ENCODE measurements at regions not wholly inside any gene's neighbourhood (a gene's known extent, or its start where the extent isn't known, plus 50 kb on each side); places are given as distances from the start of the nearest gene placed in this dataset.

GRCh38 chr1:34474566-34474965 lies 280.3 kb upstream of the GJB5 start:
- DNase-seq (no peak), ATAC-seq (no peak)
- no peak overlapping the region for H3K4me3 ChIP-seq
- H3K36me3 ChIP-seq: no peaks in the 10 kb centered on the region
- no peaks in the 10 kb centered on the region for H3K4me1 ChIP-seq
- 74 to 78% methylated on average over 4 to 5 of the region's 5 CpGs for WGBS, 2 donors
- intact Hi-C loops (cut with DNase I): no loop called here
- TF ChIP-seq, protein P1, sequence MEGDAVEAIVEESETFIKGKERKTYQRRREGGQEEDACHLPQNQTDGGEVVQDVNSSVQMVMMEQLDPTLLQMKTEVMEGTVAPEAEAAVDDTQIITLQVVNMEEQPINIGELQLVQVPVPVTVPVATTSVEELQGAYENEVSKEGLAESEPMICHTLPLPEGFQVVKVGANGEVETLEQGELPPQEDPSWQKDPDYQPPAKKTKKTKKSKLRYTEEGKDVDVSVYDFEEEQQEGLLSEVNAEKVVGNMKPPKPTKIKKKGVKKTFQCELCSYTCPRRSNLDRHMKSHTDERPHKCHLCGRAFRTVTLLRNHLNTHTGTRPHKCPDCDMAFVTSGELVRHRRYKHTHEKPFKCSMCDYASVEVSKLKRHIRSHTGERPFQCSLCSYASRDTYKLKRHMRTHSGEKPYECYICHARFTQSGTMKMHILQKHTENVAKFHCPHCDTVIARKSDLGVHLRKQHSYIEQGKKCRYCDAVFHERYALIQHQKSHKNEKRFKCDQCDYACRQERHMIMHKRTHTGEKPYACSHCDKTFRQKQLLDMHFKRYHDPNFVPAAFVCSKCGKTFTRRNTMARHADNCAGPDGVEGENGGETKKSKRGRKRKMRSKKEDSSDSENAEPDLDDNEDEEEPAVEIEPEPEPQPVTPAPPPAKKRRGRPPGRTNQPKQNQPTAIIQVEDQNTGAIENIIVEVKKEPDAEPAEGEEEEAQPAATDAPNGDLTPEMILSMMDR (IDR thresholded peaks at IDR 0.05): no peak
- H3K27me3 ChIP-seq: peaks cover 0 to 63% (median 33%) of the 10 kb centered on the region in 7 donors
- H3K27ac ChIP-seq: no peak overlapping the region
- no peaks in the 10 kb centered on the region for H3K9me3 ChIP-seq

DNA sequence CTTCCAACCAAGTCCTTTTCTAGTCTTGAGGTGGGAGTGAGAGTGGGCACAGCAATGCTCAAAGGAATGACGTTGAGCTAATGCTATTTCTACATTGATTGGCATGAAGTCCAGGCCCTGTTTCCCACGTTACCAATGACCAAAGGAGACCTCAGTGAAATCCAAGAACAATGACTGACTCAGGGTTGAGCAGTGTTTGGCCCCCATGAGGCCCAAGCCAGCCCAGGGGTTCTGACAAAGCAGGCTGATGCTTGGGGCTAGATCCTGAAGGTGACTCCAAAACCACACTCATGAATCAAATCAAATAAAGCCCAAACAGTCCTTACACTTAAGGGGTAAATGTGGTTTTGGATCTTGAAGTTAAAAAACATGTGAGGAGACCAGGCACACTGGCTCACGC lies 278.5 kb upstream of the GJB5 start:
- WGBS, 2 donors: 57 to 61% methylated on average over 3 of the region's 3 CpGs
- intact Hi-C loops (cut with DNase I): no loop called here
- ATAC-seq (no peak), DNase-seq (no peak)
- TF ChIP-seq, protein P1 (IDR thresholded peaks at IDR 0.05): no peak
- no peaks in the 10 kb centered on the region for H3K36me3 ChIP-seq
- H3K27me3 ChIP-seq: peaks cover 0 to 56% (median 26%) of the 10 kb centered on the region in 7 donors
- H3K27ac ChIP-seq: no peak overlapping the region
- peaks cover 0 to 7% (median 0%) of the 10 kb centered on the region in 11 donors for H3K9me3 ChIP-seq
- no peaks in the 10 kb centered on the region for H3K4me1 ChIP-seq
- no peak overlapping the region for H3K4me3 ChIP-seq

GRCh38 chr1:34477632-34478141 lies 277.2 kb upstream of the GJB5 start:
- Histone ChIP-seq H3K4me1 (no peaks in the 10 kb centered on the region), H3K4me3 (no peak overlapping the region), H3K27me3 (peaks cover 0 to 49% (median 24%) of the 10 kb centered on the region in 7 donors), H3K9me3 (peaks cover 0 to 7% (median 0%) of the 10 kb centered on the region in 11 donors), H3K27ac (no peak overlapping the region), H3K36me3 (no peaks in the 10 kb centered on the region)
- WGBS, 2 donors: 75 to 81% methylated on average over 2 of the region's 2 CpGs
- DNase-seq (no peak), ATAC-seq (no peak)
- TF ChIP-seq, protein P1 (IDR thresholded peaks at IDR 0.05): no peak
- intact Hi-C loops (cut with DNase I): no loop called here

GRCh38 chr1:34478515-34479076 lies 276.3 kb upstream of the GJB5 start:
- no peak overlapping the region for H3K4me3 ChIP-seq
- ATAC-seq: no peak
- H3K36me3 ChIP-seq: no peaks in the 10 kb centered on the region
- TF ChIP-seq, protein P1 (IDR thresholded peaks at IDR 0.05): no peak
- peaks cover 0 to 7% (median 0%) of the 10 kb centered on the region in 11 donors for H3K9me3 ChIP-seq
- H3K27ac ChIP-seq: no peak overlapping the region
- H3K4me1 ChIP-seq: no peaks in the 10 kb centered on the region
- H3K27me3 ChIP-seq: peaks cover 0 to 42% (median 24%) of the 10 kb centered on the region in 7 donors
- DNase-seq: no peak
- WGBS, 2 donors: 22 to 28% methylated on average over 3 of the region's 3 CpGs
- intact Hi-C loops (cut with DNase I): no loop called here
